Testis (tissue), 2 donors: ENCODE measurements at regions not wholly inside any gene's neighbourhood (a gene's known extent, or its start where the extent isn't known, plus 50 kb on each side); places are given as distances from the start of the nearest gene placed in this dataset.

ENCODE experiments used
- POLR2A ChIP-seq: fragments of 450-650 bp; IDR thresholded peaks from one replicate; pipeline ENCODE4 v1.6.1; 2017; ENCODE audit warnings: antibody characterized with exemption, mild to moderate bottlenecking, moderate library complexity
- TF ChIP-seq, protein P1 (sequence below), 3 experiments: fragments of 450-650 bp in 2 of 3; fragments of 200-600 bp in 1 of 3; sonication (generic) in 1 of 3; IDR thresholded peaks; one replicate each; pipeline ENCODE4 v1.5.1; 2016 to 2019; ENCODE audit warnings: antibody characterized with exemption in 3 of 3, mild to moderate bottlenecking in 2 of 3, moderate library complexity in 1 of 3

- TF ChIP-seq, protein P1, sequence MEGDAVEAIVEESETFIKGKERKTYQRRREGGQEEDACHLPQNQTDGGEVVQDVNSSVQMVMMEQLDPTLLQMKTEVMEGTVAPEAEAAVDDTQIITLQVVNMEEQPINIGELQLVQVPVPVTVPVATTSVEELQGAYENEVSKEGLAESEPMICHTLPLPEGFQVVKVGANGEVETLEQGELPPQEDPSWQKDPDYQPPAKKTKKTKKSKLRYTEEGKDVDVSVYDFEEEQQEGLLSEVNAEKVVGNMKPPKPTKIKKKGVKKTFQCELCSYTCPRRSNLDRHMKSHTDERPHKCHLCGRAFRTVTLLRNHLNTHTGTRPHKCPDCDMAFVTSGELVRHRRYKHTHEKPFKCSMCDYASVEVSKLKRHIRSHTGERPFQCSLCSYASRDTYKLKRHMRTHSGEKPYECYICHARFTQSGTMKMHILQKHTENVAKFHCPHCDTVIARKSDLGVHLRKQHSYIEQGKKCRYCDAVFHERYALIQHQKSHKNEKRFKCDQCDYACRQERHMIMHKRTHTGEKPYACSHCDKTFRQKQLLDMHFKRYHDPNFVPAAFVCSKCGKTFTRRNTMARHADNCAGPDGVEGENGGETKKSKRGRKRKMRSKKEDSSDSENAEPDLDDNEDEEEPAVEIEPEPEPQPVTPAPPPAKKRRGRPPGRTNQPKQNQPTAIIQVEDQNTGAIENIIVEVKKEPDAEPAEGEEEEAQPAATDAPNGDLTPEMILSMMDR (IDR thresholded peaks at IDR 0.05): no peak
- TF ChIP-seq POLR2A: no peak
Observed at GRCh38 chr14:43665570-43666267, 841.4 kb downstream of the FSCB start.
